A673 (cell line): ENCODE measurements at regions not wholly inside any gene's neighbourhood (a gene's known extent, or its start where the extent isn't known, plus 50 kb on each side); places are given as distances from the start of the nearest gene placed in this dataset.

Source experiments
- BruUV-seq: library from RNA; stranded (reverse); fragments of 400-500 nt; replicated peaks from 2 replicates; lab custom pipeline; 2021; lab: Mats Ljungman, UMichigan
- CTCF ChIA-PET: fragments of 300-600 bp; sonication (Branson Sonifier 250); formaldehyde crosslinking; loops from one replicate; lab custom pipeline; 2022; ENCODE audit warnings: antibody characterized with exemption; lab: Charles Lee
- POLR2A ChIA-PET: fragments of 300-600 bp; sonication (Branson Sonifier 250); formaldehyde crosslinking; loops from one replicate; lab custom pipeline; 2022; ENCODE audit warnings: antibody characterized with exemption; ENCODE audit not compliant: low non-redundant PET; lab: Charles Lee
- DNase-seq: peaks from one replicate; pipeline ENCODE4 v3.0.0-alpha.2; 2015; ENCODE audit warnings: low spot score
- H3K27ac ChIP-seq: fragments of 200-600 bp; sonication (generic); 2 replicates; pipeline ENCODE4 v1.5.1; 2016; ENCODE audit warnings: mixed run types, low read depth, mild to moderate bottlenecking, mixed read lengths, antibody characterized with exemption, low read length; ENCODE audit not compliant: poor library complexity, severe bottlenecking
- H3K27me3 ChIP-seq: fragments of 200-600 bp; sonication (generic); replicated peaks from 2 replicates; pipeline ENCODE4 v1.6.1; 2017; ENCODE audit warnings: mixed run types, low read depth, mild to moderate bottlenecking, mixed read lengths, antibody characterized with exemption, low read length; ENCODE audit not compliant: insufficient read depth, poor library complexity
- H3K36me3 ChIP-seq: fragments of 200-600 bp; sonication (generic); 2 replicates; pipeline ENCODE4 v1.6.1; 2016; ENCODE audit warnings: mixed run types, mild to moderate bottlenecking, mixed read lengths, antibody characterized with exemption, low read length; ENCODE audit not compliant: insufficient read depth, poor library complexity, severe bottlenecking
- H3K4me1 ChIP-seq: fragments of 200-600 bp; sonication (generic); 2 replicates; pipeline ENCODE4 v1.6.1; 2017; ENCODE audit warnings: mixed run types, mild to moderate bottlenecking, mixed read lengths, antibody characterized with exemption, low read length; ENCODE audit not compliant: insufficient read depth, poor library complexity, severe bottlenecking
- H3K4me3 ChIP-seq: fragments of 200-600 bp; sonication (generic); 2 replicates; pipeline ENCODE4 v1.5.1; 2016; ENCODE audit warnings: low read depth, mixed run types, mild to moderate bottlenecking, mixed read lengths, low read length; ENCODE audit not compliant: poor library complexity, severe bottlenecking
- H3K9me3 ChIP-seq: fragments of 200-600 bp; sonication (generic); 2 replicates; pipeline ENCODE4 v1.6.1; 2016; ENCODE audit warnings: mixed run types, low read depth, mild to moderate bottlenecking, mixed read lengths, antibody characterized with exemption, low read length; ENCODE audit not compliant: poor library complexity, severe bottlenecking
- EZH2 ChIP-seq: fragments of 200-600 bp; sonication (generic); IDR thresholded peaks from 2 replicates; pipeline ENCODE4 v1.6.1; 2017; ENCODE audit warnings: borderline replicate concordance, low read depth, mild to moderate bottlenecking, mixed read lengths, antibody characterized with exemption, low read length; ENCODE audit not compliant: poor library complexity, severe bottlenecking
- intact Hi-C: fragments of 100-400 bp; cut with micrococcal nuclease; formaldehyde crosslinking; loops from one replicate; pipeline ENCODE4 v1.10.0; 2022; ENCODE audit not compliant: unreplicated experiment
- TF ChIP-seq, protein P1 (sequence below): fragments of 300-800, 200-600 bp; sonication (generic); conservative IDR thresholded peaks from 2 replicates; pipeline ENCODE4 v1.5.1; 2017; ENCODE audit warnings: low read depth, mild to moderate bottlenecking, antibody characterized with exemption, low read length, moderate library complexity, mixed read lengths

DNA sequence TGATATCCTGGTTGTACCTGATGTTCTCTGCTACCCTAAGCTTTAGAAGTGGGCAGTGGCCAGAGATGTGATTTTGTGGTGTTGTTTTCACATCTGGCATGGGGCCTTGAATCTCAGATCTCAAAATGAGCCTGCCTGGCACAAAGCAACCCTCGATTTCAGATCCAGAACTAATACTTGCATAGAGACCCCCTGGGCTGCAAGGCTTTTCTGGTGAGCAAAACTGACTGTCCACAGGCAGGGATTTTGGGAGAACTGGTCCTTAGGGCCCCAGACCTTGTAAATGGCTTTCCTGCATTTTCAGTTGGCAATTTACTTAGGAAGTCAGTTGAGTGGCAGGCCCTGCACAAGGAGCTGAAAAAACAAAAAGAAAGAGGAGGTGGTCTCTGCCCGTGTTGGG lies 265.3 kb downstream of the MYCN start:
- Histone ChIP-seq H3K27me3 (no peaks in the 10 kb centered on the region), H3K4me3 (no peak overlapping the region), H3K9me3 (no peaks in the 10 kb centered on the region), H3K36me3 (no peaks in the 10 kb centered on the region), H3K27ac (no peak overlapping the region), H3K4me1 (peaks cover 6% of the 10 kb centered on the region)
- no TSS peak for BruUV-seq
- no peak for DNase-seq
- POLR2A ChIA-PET, result no interaction called here
- CTCF ChIA-PET, result no interaction called here
- intact Hi-C loops, result no loop called here
- TF ChIP-seq EZH2, result no peak
- TF ChIP-seq, protein P1, sequence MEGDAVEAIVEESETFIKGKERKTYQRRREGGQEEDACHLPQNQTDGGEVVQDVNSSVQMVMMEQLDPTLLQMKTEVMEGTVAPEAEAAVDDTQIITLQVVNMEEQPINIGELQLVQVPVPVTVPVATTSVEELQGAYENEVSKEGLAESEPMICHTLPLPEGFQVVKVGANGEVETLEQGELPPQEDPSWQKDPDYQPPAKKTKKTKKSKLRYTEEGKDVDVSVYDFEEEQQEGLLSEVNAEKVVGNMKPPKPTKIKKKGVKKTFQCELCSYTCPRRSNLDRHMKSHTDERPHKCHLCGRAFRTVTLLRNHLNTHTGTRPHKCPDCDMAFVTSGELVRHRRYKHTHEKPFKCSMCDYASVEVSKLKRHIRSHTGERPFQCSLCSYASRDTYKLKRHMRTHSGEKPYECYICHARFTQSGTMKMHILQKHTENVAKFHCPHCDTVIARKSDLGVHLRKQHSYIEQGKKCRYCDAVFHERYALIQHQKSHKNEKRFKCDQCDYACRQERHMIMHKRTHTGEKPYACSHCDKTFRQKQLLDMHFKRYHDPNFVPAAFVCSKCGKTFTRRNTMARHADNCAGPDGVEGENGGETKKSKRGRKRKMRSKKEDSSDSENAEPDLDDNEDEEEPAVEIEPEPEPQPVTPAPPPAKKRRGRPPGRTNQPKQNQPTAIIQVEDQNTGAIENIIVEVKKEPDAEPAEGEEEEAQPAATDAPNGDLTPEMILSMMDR, result no peak

DNA sequence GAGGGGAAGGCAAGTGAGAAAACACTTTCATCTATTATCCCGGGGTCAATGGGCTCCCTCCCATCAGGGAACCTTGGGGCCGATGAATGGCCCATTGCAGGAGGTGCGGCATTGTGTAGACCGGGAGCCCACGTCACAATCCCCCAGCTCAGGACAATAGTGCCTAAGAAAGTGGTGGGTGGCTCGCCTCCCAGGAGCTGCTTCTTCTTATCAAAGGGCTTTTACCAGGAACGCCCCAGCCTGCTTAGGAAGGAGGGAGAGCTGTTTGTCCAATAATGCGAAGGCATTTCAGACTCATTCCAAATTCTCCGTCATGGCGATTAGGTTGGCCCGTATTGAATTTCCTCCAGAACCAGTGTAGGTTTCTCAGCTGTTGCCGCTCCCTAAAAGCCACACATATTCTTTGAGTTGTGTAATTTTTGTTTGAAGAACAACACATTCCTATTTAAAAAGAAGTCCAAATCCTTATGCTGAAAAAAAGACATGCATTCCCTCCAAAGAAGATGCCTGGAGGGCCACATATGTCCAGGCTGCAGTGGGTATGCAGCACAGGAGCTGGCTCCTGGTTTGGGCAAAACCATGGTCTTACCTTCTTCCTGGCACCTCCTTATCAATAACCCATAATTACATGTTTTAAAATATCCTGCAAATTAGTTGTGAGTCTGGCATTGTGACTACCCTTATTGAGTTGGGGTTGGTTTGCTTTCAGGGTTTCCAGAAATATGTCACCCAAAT lies 264.7 kb downstream of the MYCN start:
- Histone ChIP-seq H3K4me1 (peaks cover 6% of the 10 kb centered on the region), H3K27me3 (no peaks in the 10 kb centered on the region), H3K27ac (no peak overlapping the region), H3K4me3 (no peak overlapping the region), H3K9me3 (no peaks in the 10 kb centered on the region), H3K36me3 (no peaks in the 10 kb centered on the region)
- no TSS peak for BruUV-seq
- ChIA-PET POLR2A (no interaction called here), CTCF (no interaction called here)
- DNase-seq, result no peak
- TF ChIP-seq, protein P1, result no peak
- no peak for TF ChIP-seq EZH2
- intact Hi-C loops, result no loop called here

DNA sequence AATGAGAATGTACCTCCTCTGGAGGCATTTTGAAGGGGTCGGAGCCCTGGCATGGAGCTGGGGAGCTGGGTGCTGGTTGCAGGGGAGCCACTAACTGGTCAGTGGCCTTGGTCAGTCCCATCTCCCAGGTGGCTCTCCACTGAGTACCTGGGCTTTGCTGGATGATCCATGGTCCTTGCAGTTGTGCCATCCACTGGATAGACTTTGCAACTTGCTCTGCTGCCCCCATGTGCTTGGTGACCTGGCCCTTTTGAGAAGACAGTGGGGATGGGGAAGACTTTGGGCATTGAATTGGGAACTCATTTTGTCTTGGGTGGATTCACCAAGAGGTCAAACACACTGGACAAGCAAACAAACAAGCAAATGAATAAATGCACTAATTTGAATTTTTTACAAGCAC lies 263.9 kb downstream of the MYCN start:
- intact Hi-C loops, result no loop called here
- no peaks in the 10 kb centered on the region for H3K9me3 ChIP-seq
- no peak for TF ChIP-seq EZH2
- TF ChIP-seq, protein P1, result no peak
- H3K27ac ChIP-seq, result no peak overlapping the region
- BruUV-seq, result no TSS peak
- H3K4me3 ChIP-seq, result no peak overlapping the region
- H3K36me3 ChIP-seq, result no peaks in the 10 kb centered on the region
- H3K4me1 ChIP-seq, result peaks cover 6% of the 10 kb centered on the region
- CTCF ChIA-PET, result no interaction called here
- no peaks in the 10 kb centered on the region for H3K27me3 ChIP-seq
- POLR2A ChIA-PET, result no interaction called here
- DNase-seq, result no peak
